ENCODE measurements at regions not wholly inside any gene's neighbourhood (a gene's known extent, or its start where the extent isn't known, plus 50 kb on each side); places are given as distances from the start of the nearest gene placed in this dataset.

DNA sequence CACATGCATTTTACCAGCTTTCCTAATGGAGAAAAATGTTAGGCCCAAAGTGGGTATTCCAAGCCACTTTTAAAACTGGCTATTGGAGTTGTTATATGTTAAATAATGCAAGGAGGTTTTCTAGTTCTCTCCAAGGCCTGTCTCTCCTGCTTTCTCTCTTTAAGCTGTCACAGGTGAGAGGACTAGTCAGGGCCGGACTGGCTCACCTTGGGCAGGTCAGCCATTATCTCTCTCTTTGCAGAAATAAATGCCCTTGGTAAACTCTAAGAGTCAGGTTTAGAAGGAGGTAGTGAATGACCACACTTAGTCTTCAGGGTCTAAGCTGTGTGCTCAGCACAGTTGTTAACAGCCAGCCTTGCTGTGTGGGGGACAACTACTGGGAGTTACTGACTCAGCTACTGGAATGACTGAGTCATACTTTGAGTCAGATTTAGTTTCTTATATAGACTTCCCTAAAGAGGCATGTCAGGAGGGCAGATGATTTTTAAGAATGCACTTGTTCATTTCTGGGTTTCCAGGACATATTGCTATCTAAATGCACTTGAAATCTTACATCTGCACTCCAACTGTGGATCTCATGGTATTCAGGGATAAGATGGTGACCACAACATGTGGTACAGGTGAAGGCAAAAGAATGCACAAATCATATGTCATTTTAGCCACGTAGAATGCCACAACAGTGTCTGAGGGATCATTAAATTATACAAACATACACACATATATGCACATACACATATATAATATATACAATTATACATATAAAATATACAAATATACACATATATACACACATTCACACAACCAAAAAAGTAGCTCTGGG is 719.4 kb downstream of the EPM2A start:
- Histone ChIP-seq H4K20me1 (replicated peaks; ENCODE audit: insufficient read depth) (no peaks in the 10 kb centered on the region), H3K4me1 (ENCODE audit: insufficient read depth) (0 out of 2 replicates have a peak, but pooled peaks cover 3% of the 10 kb centered on the region), H3K27ac (ENCODE audit: low read depth) (no peak overlapping the region), H3K79me2 (replicated peaks; ENCODE audit: insufficient read depth) (no peaks in the 10 kb centered on the region), H3K27me3 (ENCODE audit: insufficient read depth) (no peaks in the 10 kb centered on the region), H3F3A (replicated peaks; ENCODE audit: low read depth) (no peaks in the 10 kb centered on the region), H3K4me2 (no peak overlapping the region), H3K4me3 (no peak overlapping the region), H3K36me3 (ENCODE audit: insufficient read depth) (no peaks in the 10 kb centered on the region), H2AFZ (peak overlapping the region; percentile 70), H3K9me2 (ENCODE audit: insufficient read depth) (no peaks in the 10 kb centered on the region)
- Mint-ChIP-seq H3K27me3 (ENCODE audit: insufficient read depth, low read depth, poor library complexity) (no peaks in the 10 kb centered on the region), H3K4me3 (no peak overlapping the region), H3K9me3 (no peaks in the 10 kb centered on the region), H3K4me1 (peaks cover 7% of the 10 kb centered on the region; the same call in 2 of the 3 replicates), H3K27ac (no peak overlapping the region; the same call in 1 of the 2 replicates), H3K36me3 (ENCODE audit: low read depth) (no peaks in the 10 kb centered on the region)
- ATAC-seq (no peak), DNase-seq (ENCODE audit: low spot score) (no peak)
- TF ChIP-seq, protein P1, sequence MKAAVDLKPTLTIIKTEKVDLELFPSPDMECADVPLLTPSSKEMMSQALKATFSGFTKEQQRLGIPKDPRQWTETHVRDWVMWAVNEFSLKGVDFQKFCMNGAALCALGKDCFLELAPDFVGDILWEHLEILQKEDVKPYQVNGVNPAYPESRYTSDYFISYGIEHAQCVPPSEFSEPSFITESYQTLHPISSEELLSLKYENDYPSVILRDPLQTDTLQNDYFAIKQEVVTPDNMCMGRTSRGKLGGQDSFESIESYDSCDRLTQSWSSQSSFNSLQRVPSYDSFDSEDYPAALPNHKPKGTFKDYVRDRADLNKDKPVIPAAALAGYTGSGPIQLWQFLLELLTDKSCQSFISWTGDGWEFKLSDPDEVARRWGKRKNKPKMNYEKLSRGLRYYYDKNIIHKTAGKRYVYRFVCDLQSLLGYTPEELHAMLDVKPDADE (IDR thresholded peaks at IDR 0.05), result no peak
- TF ChIP-seq POLR2AphosphoS5 (IDR thresholded peaks at IDR 0.05; ENCODE audit: low read depth) (no peak), ZNF114 (CRISPR knock-in tag; IDR thresholded peaks at IDR 0.05) (no peak), EZH2phosphoT487 (IDR thresholded peaks at IDR 0.05; ENCODE audit: unreplicated experiment) (no peak), STAT1 (IDR thresholded peaks at IDR 0.05; ENCODE audit: unreplicated experiment) (no peak), ZNF331 (CRISPR knock-in tag; IDR thresholded peaks at IDR 0.05; ENCODE audit: low read depth) (no peak), CREB1 (CRISPR knock-in tag; IDR thresholded peaks at IDR 0.05; ENCODE audit: low read depth) (no peak)
- TF ChIP-seq, protein P2, sequence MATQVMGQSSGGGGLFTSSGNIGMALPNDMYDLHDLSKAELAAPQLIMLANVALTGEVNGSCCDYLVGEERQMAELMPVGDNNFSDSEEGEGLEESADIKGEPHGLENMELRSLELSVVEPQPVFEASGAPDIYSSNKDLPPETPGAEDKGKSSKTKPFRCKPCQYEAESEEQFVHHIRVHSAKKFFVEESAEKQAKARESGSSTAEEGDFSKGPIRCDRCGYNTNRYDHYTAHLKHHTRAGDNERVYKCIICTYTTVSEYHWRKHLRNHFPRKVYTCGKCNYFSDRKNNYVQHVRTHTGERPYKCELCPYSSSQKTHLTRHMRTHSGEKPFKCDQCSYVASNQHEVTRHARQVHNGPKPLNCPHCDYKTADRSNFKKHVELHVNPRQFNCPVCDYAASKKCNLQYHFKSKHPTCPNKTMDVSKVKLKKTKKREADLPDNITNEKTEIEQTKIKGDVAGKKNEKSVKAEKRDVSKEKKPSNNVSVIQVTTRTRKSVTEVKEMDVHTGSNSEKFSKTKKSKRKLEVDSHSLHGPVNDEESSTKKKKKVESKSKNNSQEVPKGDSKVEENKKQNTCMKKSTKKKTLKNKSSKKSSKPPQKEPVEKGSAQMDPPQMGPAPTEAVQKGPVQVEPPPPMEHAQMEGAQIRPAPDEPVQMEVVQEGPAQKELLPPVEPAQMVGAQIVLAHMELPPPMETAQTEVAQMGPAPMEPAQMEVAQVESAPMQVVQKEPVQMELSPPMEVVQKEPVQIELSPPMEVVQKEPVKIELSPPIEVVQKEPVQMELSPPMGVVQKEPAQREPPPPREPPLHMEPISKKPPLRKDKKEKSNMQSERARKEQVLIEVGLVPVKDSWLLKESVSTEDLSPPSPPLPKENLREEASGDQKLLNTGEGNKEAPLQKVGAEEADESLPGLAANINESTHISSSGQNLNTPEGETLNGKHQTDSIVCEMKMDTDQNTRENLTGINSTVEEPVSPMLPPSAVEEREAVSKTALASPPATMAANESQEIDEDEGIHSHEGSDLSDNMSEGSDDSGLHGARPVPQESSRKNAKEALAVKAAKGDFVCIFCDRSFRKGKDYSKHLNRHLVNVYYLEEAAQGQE (IDR thresholded peaks at IDR 0.05; ENCODE audit: unreplicated experiment), result no peak

DNA sequence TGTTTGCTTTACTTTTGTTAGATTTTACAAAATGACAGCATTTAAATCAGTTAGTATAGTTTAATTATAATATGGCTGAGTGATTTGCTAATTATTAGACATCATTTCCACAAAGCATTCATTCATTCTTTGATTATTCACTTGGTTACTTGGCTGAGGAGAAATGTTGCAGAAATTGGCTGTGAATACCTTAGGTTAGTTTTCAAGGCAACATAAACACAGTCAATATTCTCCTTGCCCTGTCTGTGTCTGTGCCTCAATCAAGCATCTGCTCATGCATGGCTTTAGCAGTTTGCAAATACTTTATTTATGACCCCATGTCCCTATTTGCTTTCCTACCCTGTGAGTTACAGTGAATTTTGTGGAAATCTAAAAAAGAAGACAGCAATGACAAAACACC is 718.3 kb downstream of the EPM2A start:
- Histone ChIP-seq H3F3A (replicated peaks; ENCODE audit: low read depth) (no peaks in the 10 kb centered on the region), H3K4me2 (no peak overlapping the region), H2AFZ (no peak overlapping the region), H3K79me2 (replicated peaks; ENCODE audit: insufficient read depth) (no peaks in the 10 kb centered on the region), H4K20me1 (replicated peaks; ENCODE audit: insufficient read depth) (no peaks in the 10 kb centered on the region), H3K4me3 (no peak overlapping the region), H3K9me2 (ENCODE audit: insufficient read depth) (no peaks in the 10 kb centered on the region), H3K27me3 (ENCODE audit: insufficient read depth) (no peaks in the 10 kb centered on the region), H3K27ac (ENCODE audit: low read depth) (no peak overlapping the region), H3K36me3 (ENCODE audit: insufficient read depth) (no peaks in the 10 kb centered on the region), H3K4me1 (ENCODE audit: insufficient read depth) (0 out of 2 replicates have a peak, but pooled peaks cover 3% of the 10 kb centered on the region)
- Mint-ChIP-seq H3K4me3 (no peak overlapping the region), H3K36me3 (ENCODE audit: low read depth) (no peaks in the 10 kb centered on the region), H3K27me3 (ENCODE audit: insufficient read depth, low read depth, poor library complexity) (no peaks in the 10 kb centered on the region), H3K9me3 (no peaks in the 10 kb centered on the region), H3K4me1 (peaks cover 5% of the 10 kb centered on the region; the same call in 2 of the 3 replicates), H3K27ac (no peak overlapping the region)
- DNase-seq (ENCODE audit: low spot score) (no peak), ATAC-seq (no peak)
- no peak for TF ChIP-seq JUNB (IDR thresholded peaks at IDR 0.05; ENCODE audit: unreplicated experiment)
- no peak for TF ChIP-seq NANOG (IDR thresholded peaks at IDR 0.05; ENCODE audit: borderline replicate concordance)
- no peak for TF ChIP-seq CREB1 (CRISPR knock-in tag; IDR thresholded peaks at IDR 0.05; ENCODE audit: low read depth)
- TF ChIP-seq, protein P2 (IDR thresholded peaks at IDR 0.05; ENCODE audit: unreplicated experiment), result no peak
- no peak for TF ChIP-seq ZNF114 (CRISPR knock-in tag; IDR thresholded peaks at IDR 0.05)
- TF ChIP-seq, protein P1 (IDR thresholded peaks at IDR 0.05), result no peak
- no peak for TF ChIP-seq ZNF331 (CRISPR knock-in tag; IDR thresholded peaks at IDR 0.05; ENCODE audit: low read depth)
- TF ChIP-seq EZH2phosphoT487 (IDR thresholded peaks at IDR 0.05; ENCODE audit: unreplicated experiment), result no peak
- TF ChIP-seq POLR2AphosphoS5 (IDR thresholded peaks at IDR 0.05; ENCODE audit: low read depth), result no peak
- TF ChIP-seq, protein P3, sequence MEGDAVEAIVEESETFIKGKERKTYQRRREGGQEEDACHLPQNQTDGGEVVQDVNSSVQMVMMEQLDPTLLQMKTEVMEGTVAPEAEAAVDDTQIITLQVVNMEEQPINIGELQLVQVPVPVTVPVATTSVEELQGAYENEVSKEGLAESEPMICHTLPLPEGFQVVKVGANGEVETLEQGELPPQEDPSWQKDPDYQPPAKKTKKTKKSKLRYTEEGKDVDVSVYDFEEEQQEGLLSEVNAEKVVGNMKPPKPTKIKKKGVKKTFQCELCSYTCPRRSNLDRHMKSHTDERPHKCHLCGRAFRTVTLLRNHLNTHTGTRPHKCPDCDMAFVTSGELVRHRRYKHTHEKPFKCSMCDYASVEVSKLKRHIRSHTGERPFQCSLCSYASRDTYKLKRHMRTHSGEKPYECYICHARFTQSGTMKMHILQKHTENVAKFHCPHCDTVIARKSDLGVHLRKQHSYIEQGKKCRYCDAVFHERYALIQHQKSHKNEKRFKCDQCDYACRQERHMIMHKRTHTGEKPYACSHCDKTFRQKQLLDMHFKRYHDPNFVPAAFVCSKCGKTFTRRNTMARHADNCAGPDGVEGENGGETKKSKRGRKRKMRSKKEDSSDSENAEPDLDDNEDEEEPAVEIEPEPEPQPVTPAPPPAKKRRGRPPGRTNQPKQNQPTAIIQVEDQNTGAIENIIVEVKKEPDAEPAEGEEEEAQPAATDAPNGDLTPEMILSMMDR (conservative IDR thresholded peaks at IDR 0.05; ENCODE audit: low read depth in 2 of 2), result no peak

Data from GM23338 (cell line).